ENCODE measurements at regions not wholly inside any gene's neighbourhood (a gene's known extent, or its start where the extent isn't known, plus 50 kb on each side); places are given as distances from the start of the nearest gene placed in this dataset.
"Not testable (repeated sequence)": the region's sequence is repeated elsewhere in the genome, so short reads cannot be mapped to it uniquely, and the experiment has no call there.

DNA sequence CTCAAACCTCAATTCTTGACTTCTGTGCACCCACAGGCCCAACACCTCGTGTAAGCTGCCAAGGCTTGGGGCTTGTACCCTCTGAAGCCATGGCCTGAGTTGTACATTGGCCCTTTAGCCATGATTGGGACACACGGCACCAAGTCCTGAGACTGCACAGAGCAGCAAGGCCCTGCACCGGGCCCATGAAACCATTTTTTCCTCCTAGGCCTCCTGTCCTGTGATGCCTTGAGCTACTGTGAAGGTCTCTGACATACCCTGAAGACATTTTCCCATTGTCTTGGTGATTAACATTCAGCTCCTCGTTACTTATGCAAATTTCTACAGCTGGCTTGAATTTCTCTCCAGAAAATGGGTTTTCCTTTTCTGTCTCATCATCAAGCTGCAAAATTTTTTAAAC, 52.3 kb upstream of the FRG1 start:
- TF ChIP-seq, protein P1, sequence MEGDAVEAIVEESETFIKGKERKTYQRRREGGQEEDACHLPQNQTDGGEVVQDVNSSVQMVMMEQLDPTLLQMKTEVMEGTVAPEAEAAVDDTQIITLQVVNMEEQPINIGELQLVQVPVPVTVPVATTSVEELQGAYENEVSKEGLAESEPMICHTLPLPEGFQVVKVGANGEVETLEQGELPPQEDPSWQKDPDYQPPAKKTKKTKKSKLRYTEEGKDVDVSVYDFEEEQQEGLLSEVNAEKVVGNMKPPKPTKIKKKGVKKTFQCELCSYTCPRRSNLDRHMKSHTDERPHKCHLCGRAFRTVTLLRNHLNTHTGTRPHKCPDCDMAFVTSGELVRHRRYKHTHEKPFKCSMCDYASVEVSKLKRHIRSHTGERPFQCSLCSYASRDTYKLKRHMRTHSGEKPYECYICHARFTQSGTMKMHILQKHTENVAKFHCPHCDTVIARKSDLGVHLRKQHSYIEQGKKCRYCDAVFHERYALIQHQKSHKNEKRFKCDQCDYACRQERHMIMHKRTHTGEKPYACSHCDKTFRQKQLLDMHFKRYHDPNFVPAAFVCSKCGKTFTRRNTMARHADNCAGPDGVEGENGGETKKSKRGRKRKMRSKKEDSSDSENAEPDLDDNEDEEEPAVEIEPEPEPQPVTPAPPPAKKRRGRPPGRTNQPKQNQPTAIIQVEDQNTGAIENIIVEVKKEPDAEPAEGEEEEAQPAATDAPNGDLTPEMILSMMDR (IDR thresholded peaks at IDR 0.05), result not testable (repeated sequence)
- not testable (repeated sequence) for TF ChIP-seq POLR2A, EP300, POLR2AphosphoS5 (IDR thresholded peaks at IDR 0.05)
